HG03039 (cell line): ENCODE measurements at regions not wholly inside any gene's neighbourhood (a gene's known extent, or its start where the extent isn't known, plus 50 kb on each side); places are given as distances from the start of the nearest gene placed in this dataset.

ENCODE experiments used
- ATAC-seq: cut with Tn5 transposase; IDR thresholded peaks from one replicate; pipeline ENCODE4 v1.9.1; 2021; ENCODE audit warnings: mild to moderate bottlenecking, moderate library complexity; ENCODE audit not compliant: unreplicated experiment

DNA sequence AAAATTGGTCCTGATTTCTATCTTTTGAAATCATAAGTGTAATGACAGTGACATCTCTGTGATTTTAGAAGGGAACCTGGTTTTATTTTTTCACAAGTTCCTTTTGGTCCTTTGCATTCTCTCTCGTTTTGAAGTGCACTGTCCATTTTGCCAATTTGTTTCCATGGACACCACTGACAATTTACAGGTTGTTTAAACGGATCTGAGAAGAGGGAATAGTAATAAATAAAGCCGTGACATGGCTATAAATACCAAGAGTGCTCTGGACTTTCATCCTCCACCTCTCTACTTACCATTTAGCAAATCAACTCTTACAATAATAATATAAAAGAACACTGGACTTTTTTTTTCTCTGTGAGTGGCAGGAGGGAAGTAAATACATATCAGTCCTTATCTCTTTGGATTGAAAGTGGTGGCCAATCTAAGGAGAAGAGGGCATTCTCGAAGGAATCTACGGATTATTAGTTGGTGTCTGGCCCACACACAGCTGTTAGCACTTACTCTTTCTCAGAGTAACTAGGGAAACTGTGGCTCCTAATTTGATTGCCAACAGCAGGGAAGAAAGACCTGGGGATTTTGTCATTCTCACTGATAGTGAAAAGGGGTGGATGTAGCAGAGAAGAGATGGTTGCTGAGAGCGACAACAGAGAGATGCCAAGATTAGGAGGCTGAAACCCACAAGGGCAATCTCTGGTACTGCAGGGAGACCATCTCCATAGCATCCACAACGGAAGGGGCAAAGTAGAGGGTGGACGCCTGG lies 108.7 kb upstream of the FSHR start:
- ATAC-seq = no peak

- no peak for ATAC-seq
Observed at GRCh38 chr2:49261781-49262180, 107.5 kb upstream of the FSHR start.

GRCh38 chr2:49260979-49261538 lies 106.7 kb upstream of the FSHR start:
- no peak for ATAC-seq

GRCh38 chr2:49259926-49260325 lies 105.6 kb upstream of the FSHR start:
- no peak for ATAC-seq

GRCh38 chr2:49255409-49255971 lies 101.2 kb upstream of the FSHR start:
- no peak for ATAC-seq

GRCh38 chr2:49254401-49254800 lies 100.1 kb upstream of the FSHR start:
- no peak for ATAC-seq

GRCh38 chr2:49251766-49252165 lies 97.5 kb upstream of the FSHR start:
- ATAC-seq = no peak

DNA sequence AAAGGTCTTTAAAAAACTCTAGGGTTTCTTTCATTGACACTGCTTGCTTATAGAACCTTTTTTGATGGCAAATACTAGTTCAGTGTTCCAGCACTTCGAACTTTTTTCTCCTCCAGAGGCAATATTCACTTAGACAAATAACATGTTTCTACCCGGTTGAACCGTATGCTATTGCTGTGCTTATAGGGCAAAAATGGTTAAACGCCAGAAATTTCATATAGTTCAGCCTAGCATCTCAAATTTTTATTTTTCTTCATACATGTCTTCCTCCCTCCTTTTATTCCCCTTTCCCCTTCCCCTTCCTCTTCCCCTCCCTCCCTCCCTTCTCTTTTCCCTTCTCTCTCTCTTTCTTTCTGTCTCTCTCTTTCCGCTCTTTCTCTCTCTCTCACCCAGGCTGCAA lies 96.9 kb upstream of the FSHR start:
- no peak for ATAC-seq

DNA sequence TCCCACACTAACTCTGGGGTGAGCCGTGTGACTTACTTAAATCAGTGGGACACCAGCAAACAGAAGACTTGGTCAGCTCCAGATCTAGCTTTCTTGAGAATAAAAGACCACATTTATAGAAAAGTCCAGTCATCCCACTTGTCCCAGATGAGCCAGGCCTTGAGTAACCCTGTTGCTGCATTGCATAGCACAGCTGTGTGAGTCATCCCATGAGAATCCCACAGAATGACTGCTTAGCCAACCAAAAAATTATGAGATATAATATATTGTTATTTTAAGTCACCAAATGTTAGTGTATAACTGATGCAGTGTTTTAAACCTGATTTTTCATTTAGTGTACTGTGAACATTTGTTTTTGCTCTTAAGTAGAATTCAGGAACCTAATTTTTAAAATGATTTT lies 94.2 kb upstream of the FSHR start:
- no peak for ATAC-seq

DNA sequence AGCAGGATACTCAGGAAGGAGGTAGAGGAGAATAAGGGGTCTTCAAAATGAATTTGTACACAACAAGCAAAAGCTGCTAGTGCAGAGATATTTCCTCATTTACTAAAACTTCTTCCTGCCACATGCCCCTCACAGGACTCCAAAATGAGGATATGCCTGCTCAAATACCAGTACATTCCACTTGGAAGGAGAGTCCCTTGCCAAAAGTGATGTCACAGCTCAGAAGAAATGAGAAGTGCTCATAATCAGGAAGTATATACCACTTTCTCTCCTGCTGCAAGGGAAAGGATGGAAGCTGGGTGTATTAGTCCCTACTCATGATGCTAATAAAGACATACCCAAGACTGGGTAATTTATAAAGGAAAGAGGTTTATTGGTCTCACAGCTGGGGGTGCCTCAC lies 87.7 kb upstream of the FSHR start:
- ATAC-seq = no peak

- ATAC-seq = no peak
Observed at GRCh38 chr2:49241501-49241900, 87.2 kb upstream of the FSHR start.

- ATAC-seq = no peak
Observed at GRCh38 chr2:49240608-49241007, 86.3 kb upstream of the FSHR start.

DNA sequence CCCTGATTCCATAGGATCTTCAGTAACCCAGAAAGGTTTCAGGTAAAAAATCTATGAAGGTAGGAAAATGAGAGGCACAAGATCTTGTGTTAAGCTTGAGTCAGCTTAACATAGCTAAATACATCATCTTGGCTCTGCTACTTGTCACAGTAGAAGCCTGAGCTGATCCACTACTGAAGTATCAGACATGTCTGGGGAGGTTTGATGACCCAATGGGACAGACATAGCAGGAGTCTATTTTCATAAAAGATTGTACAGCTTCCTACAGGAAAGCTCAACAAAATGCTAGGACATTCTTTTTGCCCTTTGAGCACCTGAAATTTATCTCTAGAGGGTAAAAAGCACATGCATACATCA lies 84.3 kb upstream of the FSHR start:
- no peak for ATAC-seq

DNA sequence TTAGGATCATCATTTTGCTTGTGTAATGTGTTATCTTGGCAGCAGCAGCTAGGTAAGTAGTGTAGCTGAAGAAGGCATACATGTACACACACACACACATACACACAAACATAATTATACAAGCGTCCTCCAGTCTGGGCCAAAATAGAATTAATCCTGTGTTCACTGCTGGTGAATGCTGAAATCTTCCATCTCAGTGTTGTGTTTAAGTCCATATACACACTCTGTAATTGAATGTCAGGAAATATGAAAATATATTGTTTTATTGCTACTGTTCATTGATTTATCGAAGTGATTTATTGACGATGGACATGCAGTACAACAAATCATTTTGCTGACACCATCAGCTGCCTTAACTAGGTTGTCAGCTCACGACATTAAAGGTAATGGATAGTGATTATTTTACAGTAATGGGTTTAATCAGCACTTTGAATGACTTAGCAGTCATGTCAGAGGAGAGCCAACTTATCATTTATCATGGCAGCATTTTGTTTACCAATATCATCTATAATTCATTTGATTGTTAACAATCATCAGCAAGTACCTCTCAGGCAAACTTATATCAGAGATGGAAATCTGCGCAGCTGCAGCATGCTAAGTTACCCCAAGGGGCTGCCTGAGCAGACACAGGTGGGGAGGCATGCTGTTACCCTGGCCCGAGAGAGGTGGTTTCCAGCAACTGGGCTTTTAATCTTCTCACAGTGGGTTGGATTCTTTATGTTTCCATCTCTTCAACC lies 83.7 kb upstream of the FSHR start:
- ATAC-seq = no peak

- no peak for ATAC-seq
Observed at GRCh38 chr2:49236316-49236715, 82.0 kb upstream of the FSHR start.

- ATAC-seq = no peak
Observed at GRCh38 chr2:49226360-49226759, 72.0 kb upstream of the FSHR start.

GRCh38 chr2:49225126-49225525 lies 70.8 kb upstream of the FSHR start:
- ATAC-seq = no peak

- ATAC-seq = no peak
Observed at GRCh38 chr2:49224426-49225010, 70.2 kb upstream of the FSHR start.

DNA sequence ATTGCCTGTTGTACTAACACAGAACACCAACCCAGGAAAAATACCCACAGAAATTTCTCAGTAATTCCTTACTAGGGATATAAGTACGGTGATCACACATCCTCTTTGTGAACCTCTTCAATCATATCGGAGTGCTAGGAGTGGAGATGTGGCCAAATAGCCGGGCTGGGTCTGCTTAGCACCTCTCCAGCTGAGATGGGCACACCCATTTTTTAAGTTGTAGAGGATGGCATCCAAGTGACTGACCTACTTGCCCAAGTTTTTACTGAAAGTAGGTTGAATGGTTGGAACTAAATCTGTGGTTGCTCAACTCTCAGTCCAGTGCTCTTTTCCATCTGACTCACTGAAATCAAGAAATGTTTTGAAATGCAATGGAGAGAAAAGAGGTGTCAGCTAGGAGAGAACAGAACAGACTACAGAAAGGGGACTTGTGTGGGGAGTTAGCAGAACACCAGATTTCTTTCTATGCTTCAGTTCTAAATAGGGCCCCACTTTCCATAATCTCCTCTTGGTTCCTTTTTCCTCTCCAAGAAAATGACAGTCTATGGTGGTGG lies 68.7 kb upstream of the FSHR start:
- no peak for ATAC-seq

- ATAC-seq = no peak
Observed at GRCh38 chr2:49219741-49220140, 65.4 kb upstream of the FSHR start.

- no peak for ATAC-seq
Observed at GRCh38 chr2:49210191-49210590, 55.9 kb upstream of the FSHR start.
